Suprapubic skin (tissue), 4 donors: ENCODE measurements at regions not wholly inside any gene's neighbourhood (a gene's known extent, or its start where the extent isn't known, plus 50 kb on each side); places are given as distances from the start of the nearest gene placed in this dataset.
"Not testable (repeated sequence)": the region's sequence is repeated elsewhere in the genome, so short reads cannot be mapped to it uniquely, and the experiment has no call there.

Source experiments
- DNase-seq, 2 donors: peaks; one replicate each; pipeline ENCODE4 v3.0.0-alpha.2; 2019; ENCODE audit warnings: low spot score in 2 of 2
- H3K27ac ChIP-seq: fragments of 200-600 bp; sonication (generic); one replicate; pipeline ENCODE4 v1.5.1; 2019
- H3K27me3 ChIP-seq: fragments of 200-600 bp; sonication (generic); one replicate; pipeline ENCODE4 v1.5.1; 2019
- H3K36me3 ChIP-seq: fragments of 200-600 bp; sonication (generic); one replicate; pipeline ENCODE4 v1.5.1; 2019
- H3K4me1 ChIP-seq: fragments of 200-600 bp; sonication (generic); one replicate; pipeline ENCODE4 v1.5.1; 2019
- H3K4me3 ChIP-seq: fragments of 200-600 bp; sonication (generic); one replicate; pipeline ENCODE4 v1.5.1; 2019; ENCODE audit warnings: mild to moderate bottlenecking
- H3K9me3 ChIP-seq: fragments of 200-600 bp; sonication (generic); one replicate; pipeline ENCODE4 v1.5.1; 2019
- EP300 ChIP-seq: sonication (generic); formaldehyde crosslinking; IDR thresholded peaks from one replicate; pipeline ENCODE4 v1.6.1; 2017; ENCODE audit warnings: antibody characterized with exemption
- POLR2A ChIP-seq, 2 donors: fragments of 450-650 bp; IDR thresholded peaks; one replicate each; pipeline ENCODE4 v1.6.1; 2017; ENCODE audit warnings: antibody characterized with exemption in 2 of 2, mild to moderate bottlenecking in 2 of 2, moderate library complexity in 2 of 2
- POLR2AphosphoS5 ChIP-seq, 3 donors: sonication (generic); formaldehyde crosslinking; IDR thresholded peaks; one replicate each; pipeline ENCODE4 v1.6.1; 2017; ENCODE audit warnings: antibody characterized with exemption in 3 of 3
- WGBS: methylation state at CpG from one replicate; pipeline ENCODE4 v1.1.5; 2018; 5-methylcytosine and 5-hydroxymethylcytosine counted together
- TF ChIP-seq, protein P1 (sequence below), 2 donors: fragments of 200-600 bp in 1 of 2; fragments of 450-650 bp in 1 of 2; sonication (generic) in 1 of 2; IDR thresholded peaks; one replicate each; pipeline ENCODE4 v1.5.1; 2016 to 2019; ENCODE audit warnings: antibody characterized with exemption in 2 of 2, mild to moderate bottlenecking in 1 of 2, moderate library complexity in 1 of 2

DNA sequence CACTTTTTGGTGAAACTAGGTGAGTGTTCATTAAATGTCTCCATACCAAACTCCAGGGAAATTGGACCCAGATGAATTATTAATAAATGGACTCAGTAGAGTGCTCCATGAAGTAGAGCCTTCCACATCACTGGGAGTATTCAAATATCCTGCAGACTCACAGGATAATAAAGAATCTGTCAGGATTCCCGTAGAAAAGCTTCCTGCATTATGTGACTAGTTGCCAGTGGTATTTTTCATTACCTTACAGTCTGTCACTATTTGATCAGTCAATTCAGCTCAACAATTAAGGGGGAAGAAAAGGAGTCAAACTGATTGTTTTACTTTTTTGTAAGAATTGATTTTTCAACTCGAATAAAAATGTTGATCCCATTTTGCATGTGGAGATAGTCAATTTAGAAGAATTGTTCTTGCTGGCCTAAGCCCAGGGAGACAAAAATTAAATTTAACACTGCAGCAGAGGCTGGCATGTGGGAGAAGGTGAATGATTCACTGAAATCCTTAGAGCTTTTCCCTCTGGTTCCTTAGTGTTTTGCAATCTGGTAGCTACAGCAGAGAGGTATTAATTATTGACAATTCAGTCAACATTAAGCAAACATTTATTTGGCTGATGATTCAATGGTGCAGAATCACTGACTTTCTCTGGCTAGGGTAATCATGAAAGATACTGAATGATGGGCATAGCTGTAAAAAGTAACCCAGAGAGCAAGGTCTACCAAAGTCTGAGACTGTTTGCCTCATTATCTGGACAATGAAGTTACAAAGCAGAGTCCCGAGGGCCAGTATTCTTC lies 442.4 kb downstream of the CD83 start:
- TF ChIP-seq EP300, result no peak
- TF ChIP-seq POLR2A (IDR thresholded peaks at IDR 0.05), result no peak
- TF ChIP-seq, protein P1, sequence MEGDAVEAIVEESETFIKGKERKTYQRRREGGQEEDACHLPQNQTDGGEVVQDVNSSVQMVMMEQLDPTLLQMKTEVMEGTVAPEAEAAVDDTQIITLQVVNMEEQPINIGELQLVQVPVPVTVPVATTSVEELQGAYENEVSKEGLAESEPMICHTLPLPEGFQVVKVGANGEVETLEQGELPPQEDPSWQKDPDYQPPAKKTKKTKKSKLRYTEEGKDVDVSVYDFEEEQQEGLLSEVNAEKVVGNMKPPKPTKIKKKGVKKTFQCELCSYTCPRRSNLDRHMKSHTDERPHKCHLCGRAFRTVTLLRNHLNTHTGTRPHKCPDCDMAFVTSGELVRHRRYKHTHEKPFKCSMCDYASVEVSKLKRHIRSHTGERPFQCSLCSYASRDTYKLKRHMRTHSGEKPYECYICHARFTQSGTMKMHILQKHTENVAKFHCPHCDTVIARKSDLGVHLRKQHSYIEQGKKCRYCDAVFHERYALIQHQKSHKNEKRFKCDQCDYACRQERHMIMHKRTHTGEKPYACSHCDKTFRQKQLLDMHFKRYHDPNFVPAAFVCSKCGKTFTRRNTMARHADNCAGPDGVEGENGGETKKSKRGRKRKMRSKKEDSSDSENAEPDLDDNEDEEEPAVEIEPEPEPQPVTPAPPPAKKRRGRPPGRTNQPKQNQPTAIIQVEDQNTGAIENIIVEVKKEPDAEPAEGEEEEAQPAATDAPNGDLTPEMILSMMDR (IDR thresholded peaks at IDR 0.05), result no peak
- no peak for TF ChIP-seq POLR2AphosphoS5 (IDR thresholded peaks at IDR 0.05)
- Histone ChIP-seq H3K36me3 (no peaks in the 10 kb centered on the region), H3K9me3 (no peaks in the 10 kb centered on the region), H3K4me1 (no peaks in the 10 kb centered on the region), H3K4me3 (no peak overlapping the region), H3K27me3 (no peaks in the 10 kb centered on the region), H3K27ac (no peak overlapping the region)
- 81% methylated on average over 3 of the region's 3 CpGs for WGBS
- no peak for DNase-seq

DNA sequence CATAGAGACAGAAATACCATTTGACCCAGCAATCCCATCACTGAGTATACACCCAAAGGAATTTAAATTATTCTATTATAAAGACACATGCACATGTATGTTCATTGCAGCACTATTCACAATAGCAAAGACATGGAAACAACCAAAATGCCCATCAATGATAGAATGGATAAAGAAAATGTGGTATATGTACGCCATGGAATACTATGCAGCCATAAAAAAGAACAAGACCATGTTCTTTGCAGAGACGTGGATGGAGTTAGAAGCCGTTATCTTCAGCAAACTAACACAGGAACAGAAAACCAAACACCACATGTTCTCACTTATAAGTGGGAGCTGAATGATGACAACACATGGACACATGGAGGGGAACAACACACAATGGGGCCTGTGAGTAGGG lies 444.0 kb downstream of the CD83 start:
- WGBS, result 86% methylated on average over 3 of the region's 3 CpGs
- H3K27me3 ChIP-seq, DNase-seq, H3K36me3 ChIP-seq, H3K4me1 ChIP-seq, H3K9me3 ChIP-seq, H3K27ac ChIP-seq, H3K4me3 ChIP-seq: not testable (repeated sequence)

DNA sequence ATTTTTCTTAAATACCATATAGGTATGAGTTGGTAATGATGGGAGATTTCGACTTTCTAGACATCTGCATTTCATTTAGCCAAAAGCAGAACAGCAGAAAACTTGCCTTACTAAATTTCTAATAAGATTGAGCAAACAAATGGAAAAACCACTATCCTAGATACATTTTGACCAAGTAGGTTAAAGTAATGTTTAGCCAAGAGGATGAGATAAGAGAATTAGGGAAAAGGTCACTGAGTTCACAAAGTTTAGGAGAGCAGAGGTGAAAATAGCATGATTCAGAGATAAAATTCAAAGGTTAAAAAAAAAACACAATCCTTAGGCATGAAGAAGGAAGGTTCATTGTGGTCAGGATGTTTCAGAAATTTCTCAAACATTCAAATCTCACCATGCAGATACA lies 450.3 kb downstream of the CD83 start:
- Histone ChIP-seq H3K27ac (no peak overlapping the region), H3K36me3 (no peaks in the 10 kb centered on the region), H3K9me3 (no peaks in the 10 kb centered on the region), H3K4me3 (no peak overlapping the region), H3K4me1 (no peaks in the 10 kb centered on the region), H3K27me3 (no peaks in the 10 kb centered on the region)
- DNase-seq, result no peak
- TF ChIP-seq EP300 (no peak), POLR2A (IDR thresholded peaks at IDR 0.05) (no peak), POLR2AphosphoS5 (IDR thresholded peaks at IDR 0.05) (no peak)
- TF ChIP-seq, protein P1 (IDR thresholded peaks at IDR 0.05), result no peak
- WGBS, result 67% methylated on average over 1 of the region's 1 CpG

DNA sequence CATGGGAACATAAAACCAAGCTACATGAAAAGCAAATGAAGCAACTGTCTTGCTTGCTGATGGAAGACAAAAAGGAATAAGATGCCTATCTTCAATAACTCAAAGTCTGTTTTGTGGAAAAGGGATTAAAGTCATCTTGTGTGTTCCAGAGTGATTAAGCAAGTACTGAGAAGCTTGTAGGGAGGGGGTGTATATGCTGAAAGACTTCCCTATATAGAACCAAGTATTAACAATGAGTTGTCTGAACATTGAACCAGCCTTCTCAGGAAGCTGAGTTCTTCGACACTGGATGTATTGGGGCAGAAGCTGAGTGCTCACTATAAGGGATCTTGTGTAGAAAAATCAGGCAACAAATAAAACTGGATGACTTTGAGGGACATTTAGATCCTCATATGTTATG lies 451.8 kb downstream of the CD83 start:
- Histone ChIP-seq H3K4me3 (no peak overlapping the region), H3K36me3 (no peaks in the 10 kb centered on the region), H3K27me3 (no peaks in the 10 kb centered on the region), H3K4me1 (no peaks in the 10 kb centered on the region), H3K27ac (no peak overlapping the region), H3K9me3 (no peaks in the 10 kb centered on the region)
- WGBS, result 93% methylated on average over 1 of the region's 1 CpG
- TF ChIP-seq, protein P1 (IDR thresholded peaks at IDR 0.05), result no peak
- TF ChIP-seq EP300 (no peak), POLR2A (IDR thresholded peaks at IDR 0.05) (no peak), POLR2AphosphoS5 (IDR thresholded peaks at IDR 0.05) (no peak)
- no peak for DNase-seq

DNA sequence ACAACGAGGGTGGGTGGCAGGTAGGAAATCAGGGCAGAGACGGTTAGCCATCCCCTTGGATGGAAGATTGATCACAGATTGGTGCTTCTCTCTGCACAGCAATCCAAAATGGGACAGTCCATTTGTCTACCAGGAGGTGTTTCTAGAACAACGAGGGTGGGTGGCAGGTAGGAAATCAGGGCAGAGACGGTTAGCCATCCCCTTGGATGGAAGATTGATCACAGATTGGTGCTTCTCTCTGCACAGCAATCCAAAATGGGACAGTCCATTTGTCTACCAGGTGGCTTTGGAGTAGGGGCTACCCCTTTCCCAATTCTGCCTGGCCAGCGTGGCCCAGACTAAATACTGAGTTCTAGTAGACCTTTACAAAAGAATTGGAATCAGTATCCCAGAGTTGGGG lies 452.3 kb downstream of the CD83 start:
- not testable (repeated sequence) for H3K4me3 ChIP-seq, H3K9me3 ChIP-seq, H3K27ac ChIP-seq, H3K36me3 ChIP-seq, DNase-seq, H3K27me3 ChIP-seq, H3K4me1 ChIP-seq
- WGBS, result 92% methylated on average over 5 of the region's 5 CpGs

DNA sequence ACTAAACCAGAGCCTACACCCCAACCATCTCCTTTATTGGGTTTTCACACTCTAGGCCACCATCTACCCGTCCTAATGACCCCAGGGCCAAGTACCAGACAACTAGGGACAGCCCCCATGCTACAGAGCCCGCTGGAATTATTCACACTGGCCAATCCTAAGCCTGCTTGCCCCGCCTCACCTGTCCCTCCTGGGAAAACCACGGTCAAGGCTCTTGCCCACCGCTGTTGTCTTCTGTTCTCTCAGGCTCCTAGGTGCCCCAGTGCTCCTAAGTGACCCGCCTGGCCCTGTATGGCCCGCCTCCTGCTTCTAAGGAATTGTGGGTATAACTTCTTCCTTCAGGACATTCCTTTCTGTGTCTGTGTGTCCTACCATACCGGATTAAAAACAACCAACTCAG lies 453.4 kb downstream of the CD83 start:
- 95% methylated on average over 8 of the region's 8 CpGs for WGBS
- Histone ChIP-seq H3K27ac (no peak overlapping the region), H3K9me3 (no peaks in the 10 kb centered on the region), H3K4me3 (no peak overlapping the region), H3K27me3 (no peaks in the 10 kb centered on the region), H3K36me3 (no peaks in the 10 kb centered on the region), H3K4me1 (no peaks in the 10 kb centered on the region)
- no peak for DNase-seq
- TF ChIP-seq, protein P1 (IDR thresholded peaks at IDR 0.05), result no peak
- TF ChIP-seq POLR2AphosphoS5 (IDR thresholded peaks at IDR 0.05), result no peak
- no peak for TF ChIP-seq EP300
- TF ChIP-seq POLR2A (IDR thresholded peaks at IDR 0.05), result no peak
